ENCODE measurements at regions not wholly inside any gene's neighbourhood (a gene's known extent, or its start where the extent isn't known, plus 50 kb on each side); places are given as distances from the start of the nearest gene placed in this dataset.

- Histone ChIP-seq H3K27ac (no peak overlapping the region), H3K9me3 (ENCODE audit: severe bottlenecking) (no peaks in the 10 kb centered on the region), H3K4me3 (ENCODE audit: low read depth, low read length) (no peak overlapping the region), H3K36me3 (no peaks in the 10 kb centered on the region), H3K27me3 (ENCODE audit: insufficient read depth, low read depth, severe bottlenecking) (no peaks in the 10 kb centered on the region)
- DNase-seq: no peak
- TF ChIP-seq, protein P1, sequence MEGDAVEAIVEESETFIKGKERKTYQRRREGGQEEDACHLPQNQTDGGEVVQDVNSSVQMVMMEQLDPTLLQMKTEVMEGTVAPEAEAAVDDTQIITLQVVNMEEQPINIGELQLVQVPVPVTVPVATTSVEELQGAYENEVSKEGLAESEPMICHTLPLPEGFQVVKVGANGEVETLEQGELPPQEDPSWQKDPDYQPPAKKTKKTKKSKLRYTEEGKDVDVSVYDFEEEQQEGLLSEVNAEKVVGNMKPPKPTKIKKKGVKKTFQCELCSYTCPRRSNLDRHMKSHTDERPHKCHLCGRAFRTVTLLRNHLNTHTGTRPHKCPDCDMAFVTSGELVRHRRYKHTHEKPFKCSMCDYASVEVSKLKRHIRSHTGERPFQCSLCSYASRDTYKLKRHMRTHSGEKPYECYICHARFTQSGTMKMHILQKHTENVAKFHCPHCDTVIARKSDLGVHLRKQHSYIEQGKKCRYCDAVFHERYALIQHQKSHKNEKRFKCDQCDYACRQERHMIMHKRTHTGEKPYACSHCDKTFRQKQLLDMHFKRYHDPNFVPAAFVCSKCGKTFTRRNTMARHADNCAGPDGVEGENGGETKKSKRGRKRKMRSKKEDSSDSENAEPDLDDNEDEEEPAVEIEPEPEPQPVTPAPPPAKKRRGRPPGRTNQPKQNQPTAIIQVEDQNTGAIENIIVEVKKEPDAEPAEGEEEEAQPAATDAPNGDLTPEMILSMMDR (IDR thresholded peaks at IDR 0.05; ENCODE audit: low read depth, low read length): no peak
Measured at GRCh38 chr13:62060570-62060969, 644.9 kb upstream of the PCDH20 start.

GRCh38 chr13:62057286-62057685 is 641.6 kb upstream of the PCDH20 start:
- DNase-seq: no peak
- no peak overlapping the region for H3K27ac ChIP-seq
- TF ChIP-seq, protein P1 (IDR thresholded peaks at IDR 0.05; ENCODE audit: low read depth, low read length): no peak

DNA sequence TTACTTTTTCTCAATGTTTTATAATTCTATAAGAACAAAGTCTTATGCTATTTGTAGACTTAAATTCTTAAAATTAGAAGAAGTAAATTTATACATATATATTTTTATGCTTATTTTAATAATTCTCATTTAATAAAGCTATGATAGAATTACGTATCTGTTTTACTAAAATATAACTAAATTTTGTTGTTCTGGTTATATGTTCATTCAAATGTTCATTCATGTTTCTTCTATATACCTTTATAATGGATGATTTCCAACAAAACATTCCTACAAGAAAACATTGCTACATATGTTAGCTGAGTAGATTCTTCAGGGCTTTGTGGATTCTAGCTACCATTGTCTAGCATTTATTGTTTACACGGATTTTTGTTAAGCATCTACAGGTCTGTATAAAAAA is 634.3 kb upstream of the PCDH20 start:
- H3K9me3 ChIP-seq (ENCODE audit: severe bottlenecking): no peaks in the 10 kb centered on the region
- TF ChIP-seq, protein P1 (IDR thresholded peaks at IDR 0.05; ENCODE audit: low read depth, low read length): no peak
- no peak overlapping the region for H3K4me3 ChIP-seq (ENCODE audit: low read depth, low read length)
- DNase-seq: no peak
- H3K27me3 ChIP-seq (ENCODE audit: insufficient read depth, low read depth, severe bottlenecking): no peaks in the 10 kb centered on the region
- H3K36me3 ChIP-seq: no peaks in the 10 kb centered on the region
- no peak overlapping the region for H3K27ac ChIP-seq

More at GRCh38 chr13:62057286-62057685, 641.6 kb upstream of the PCDH20 start:
- Histone ChIP-seq H3K36me3 (no peaks in the 10 kb centered on the region), H3K9me3 (ENCODE audit: severe bottlenecking) (no peaks in the 10 kb centered on the region), H3K27me3 (ENCODE audit: insufficient read depth, low read depth, severe bottlenecking) (no peaks in the 10 kb centered on the region), H3K4me3 (ENCODE audit: low read depth, low read length) (no peak overlapping the region)

DNA sequence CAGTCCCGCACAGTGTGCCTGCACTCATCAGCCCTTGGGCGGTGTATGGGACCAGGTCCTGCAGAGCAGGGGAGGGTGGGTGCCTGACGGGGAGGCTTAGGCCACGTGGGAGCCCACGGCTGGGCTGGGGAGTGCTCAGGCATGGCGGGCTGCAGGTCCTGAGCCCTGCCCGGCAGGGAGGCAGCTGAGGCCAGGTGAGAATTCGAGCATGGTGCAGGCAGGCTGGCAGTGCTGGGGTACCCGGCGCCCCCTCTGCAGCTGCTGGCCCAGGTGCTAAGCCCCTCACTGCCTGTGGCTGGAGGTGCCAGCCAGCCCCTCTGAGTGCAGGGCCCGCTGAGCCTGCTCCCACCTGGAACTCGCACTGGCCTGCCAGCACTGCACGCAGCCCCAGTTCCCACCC is 630.9 kb upstream of the PCDH20 start:
- DNase-seq: no peak
- Histone ChIP-seq H3K4me3 (ENCODE audit: low read depth, low read length) (no peak overlapping the region), H3K27me3 (ENCODE audit: insufficient read depth, low read depth, severe bottlenecking) (no peaks in the 10 kb centered on the region)

GRCh38 chr13:62043600-62043999 is 628.0 kb upstream of the PCDH20 start:
- Histone ChIP-seq H3K27me3 (ENCODE audit: insufficient read depth, low read depth, severe bottlenecking) (no peaks in the 10 kb centered on the region), H3K27ac (no peak overlapping the region), H3K36me3 (no peaks in the 10 kb centered on the region), H3K4me3 (ENCODE audit: low read depth, low read length) (no peak overlapping the region), H3K9me3 (ENCODE audit: severe bottlenecking) (no peaks in the 10 kb centered on the region)
- DNase-seq: no peak
- TF ChIP-seq, protein P1 (IDR thresholded peaks at IDR 0.05; ENCODE audit: low read depth, low read length): no peak

More for the DNA sequence above, 630.9 kb upstream of the PCDH20 start:
- no peaks in the 10 kb centered on the region for H3K36me3 ChIP-seq
- TF ChIP-seq, protein P1 (IDR thresholded peaks at IDR 0.05; ENCODE audit: low read depth, low read length): no peak
- H3K9me3 ChIP-seq (ENCODE audit: severe bottlenecking): no peaks in the 10 kb centered on the region
- H3K27ac ChIP-seq: no peak overlapping the region

GRCh38 chr13:62040806-62041205 is 625.2 kb upstream of the PCDH20 start:
- Histone ChIP-seq H3K4me3 (ENCODE audit: low read depth, low read length) (no peak overlapping the region), H3K27ac (no peak overlapping the region), H3K27me3 (ENCODE audit: insufficient read depth, low read depth, severe bottlenecking) (no peaks in the 10 kb centered on the region), H3K9me3 (ENCODE audit: severe bottlenecking) (no peaks in the 10 kb centered on the region), H3K36me3 (no peaks in the 10 kb centered on the region)
- TF ChIP-seq, protein P1 (IDR thresholded peaks at IDR 0.05; ENCODE audit: low read depth, low read length): no peak
- DNase-seq: no peak
